GM18870 (cell line): ENCODE measurements at regions not wholly inside any gene's neighbourhood (a gene's known extent, or its start where the extent isn't known, plus 50 kb on each side); places are given as distances from the start of the nearest gene placed in this dataset.

ENCODE experiments used
- ATAC-seq: cut with Tn5 transposase; IDR thresholded peaks from one replicate; pipeline ENCODE4 v1.9.1; 2021; ENCODE audit warnings: moderate library complexity; ENCODE audit not compliant: unreplicated experiment

- ATAC-seq: no peak
Observed at GRCh38 chr9:88786291-88787079, 204.8 kb upstream of the S1PR3 start.

- no peak for ATAC-seq
Observed at GRCh38 chr9:88789785-88790184, 201.5 kb upstream of the S1PR3 start.

- ATAC-seq: no peak
Observed at GRCh38 chr9:88791105-88791805, 200.0 kb upstream of the S1PR3 start.

- no peak for ATAC-seq
Observed at GRCh38 chr9:88792502-88792901, 198.8 kb upstream of the S1PR3 start.

GRCh38 chr9:88794100-88794499 is 197.2 kb upstream of the S1PR3 start:
- ATAC-seq: no peak

- ATAC-seq: no peak
Observed at GRCh38 chr9:88796947-88797346, 194.3 kb upstream of the S1PR3 start.

GRCh38 chr9:88798476-88798875 is 192.8 kb upstream of the S1PR3 start:
- ATAC-seq: no peak

GRCh38 chr9:88799541-88800328 is 191.5 kb upstream of the S1PR3 start:
- no peak for ATAC-seq

- no peak for ATAC-seq
Observed at GRCh38 chr9:88800329-88800682, 191.0 kb upstream of the S1PR3 start.

GRCh38 chr9:88801214-88801796 is 190.0 kb upstream of the S1PR3 start:
- ATAC-seq: no peak

- ATAC-seq: no peak
Observed at GRCh38 chr9:88802533-88802932, 188.7 kb upstream of the S1PR3 start.

- ATAC-seq: no peak
Observed at GRCh38 chr9:88803546-88804253, 187.6 kb upstream of the S1PR3 start.

GRCh38 chr9:88804254-88804596 is 187.0 kb upstream of the S1PR3 start:
- no peak for ATAC-seq

- ATAC-seq: no peak
Observed at GRCh38 chr9:88805217-88805943, 185.9 kb upstream of the S1PR3 start.

- no peak for ATAC-seq
Observed at GRCh38 chr9:88807426-88807825, 183.8 kb upstream of the S1PR3 start.

GRCh38 chr9:88808019-88808656 is 183.1 kb upstream of the S1PR3 start:
- ATAC-seq: no peak

GRCh38 chr9:88808761-88809354 is 182.4 kb upstream of the S1PR3 start:
- ATAC-seq: no peak

GRCh38 chr9:88809355-88810161 is 181.7 kb upstream of the S1PR3 start:
- ATAC-seq: no peak

GRCh38 chr9:88810826-88811225 is 180.4 kb upstream of the S1PR3 start:
- no peak for ATAC-seq
